ENCODE measurements at regions not wholly inside any gene's neighbourhood (a gene's known extent, or its start where the extent isn't known, plus 50 kb on each side); places are given as distances from the start of the nearest gene placed in this dataset.
A peak's percentile ranks its signal among the peaks of the same experiment; 100 is the strongest.

- no peaks in the 10 kb centered on the region for H3K27me3 ChIP-seq (ENCODE audit: control insufficient read depth, insufficient read depth, low read length)
- H3K4me3 ChIP-seq (ENCODE audit: insufficient read depth, low read depth, low read length), result no peak overlapping the region
- no peak for DNase-seq
- H3K36me3 ChIP-seq (replicated peaks; ENCODE audit: control insufficient read depth, insufficient read depth, low read length), result no peaks in the 10 kb centered on the region
Measured at GRCh38 chr12:64931321-64931720, 106.9 kb downstream of the TBC1D30 start.

GRCh38 chr12:64931981-64932380 lies 107.5 kb downstream of the TBC1D30 start:
- Histone ChIP-seq H3K36me3 (replicated peaks; ENCODE audit: control insufficient read depth, insufficient read depth, low read length) (no peaks in the 10 kb centered on the region), H3K27me3 (ENCODE audit: control insufficient read depth, insufficient read depth, low read length) (no peaks in the 10 kb centered on the region), H3K4me3 (ENCODE audit: insufficient read depth, low read depth, low read length) (no peak overlapping the region)
- no peak for DNase-seq

- no peaks in the 10 kb centered on the region for H3K27me3 ChIP-seq (ENCODE audit: control insufficient read depth, insufficient read depth, low read length)
- H3K36me3 ChIP-seq (replicated peaks; ENCODE audit: control insufficient read depth, insufficient read depth, low read length), result no peaks in the 10 kb centered on the region
- no peak overlapping the region for H3K4me3 ChIP-seq (ENCODE audit: insufficient read depth, low read depth, low read length)
- no peak for DNase-seq
Measured at GRCh38 chr12:64933791-64934190, 109.3 kb downstream of the TBC1D30 start.

- no peaks in the 10 kb centered on the region for H3K36me3 ChIP-seq (replicated peaks; ENCODE audit: control insufficient read depth, insufficient read depth, low read length)
- DNase-seq, result no peak
- no peaks in the 10 kb centered on the region for H3K27me3 ChIP-seq (ENCODE audit: control insufficient read depth, insufficient read depth, low read length)
- H3K4me3 ChIP-seq (ENCODE audit: insufficient read depth, low read depth, low read length), result no peak overlapping the region
Measured at GRCh38 chr12:64937452-64937851, 113.0 kb downstream of the TBC1D30 start.

- peak; percentile 21 for DNase-seq
- H3K4me3 ChIP-seq (ENCODE audit: insufficient read depth, low read depth, low read length), result no peak overlapping the region
- no peaks in the 10 kb centered on the region for H3K27me3 ChIP-seq (ENCODE audit: control insufficient read depth, insufficient read depth, low read length)
- H3K36me3 ChIP-seq (replicated peaks; ENCODE audit: control insufficient read depth, insufficient read depth, low read length), result no peaks in the 10 kb centered on the region
Measured at GRCh38 chr12:64938179-64938578, 113.7 kb downstream of the TBC1D30 start.

- Histone ChIP-seq H3K27me3 (ENCODE audit: control insufficient read depth, insufficient read depth, low read length) (no peaks in the 10 kb centered on the region), H3K36me3 (replicated peaks; ENCODE audit: control insufficient read depth, insufficient read depth, low read length) (no peaks in the 10 kb centered on the region), H3K4me3 (ENCODE audit: insufficient read depth, low read depth, low read length) (no peak overlapping the region)
- no peak for DNase-seq
Measured at GRCh38 chr12:64943686-64944085, 119.2 kb downstream of the TBC1D30 start.

GRCh38 chr12:64944966-64945365 lies 120.5 kb downstream of the TBC1D30 start:
- no peak for DNase-seq
- no peaks in the 10 kb centered on the region for H3K27me3 ChIP-seq (ENCODE audit: control insufficient read depth, insufficient read depth, low read length)
- H3K4me3 ChIP-seq (ENCODE audit: insufficient read depth, low read depth, low read length), result no peak overlapping the region
- H3K36me3 ChIP-seq (replicated peaks; ENCODE audit: control insufficient read depth, insufficient read depth, low read length), result no peaks in the 10 kb centered on the region

GRCh38 chr12:64946132-64946829 lies 121.8 kb downstream of the TBC1D30 start:
- DNase-seq, result no peak
- Histone ChIP-seq H3K36me3 (replicated peaks; ENCODE audit: control insufficient read depth, insufficient read depth, low read length) (no peaks in the 10 kb centered on the region), H3K27me3 (ENCODE audit: control insufficient read depth, insufficient read depth, low read length) (no peaks in the 10 kb centered on the region), H3K4me3 (ENCODE audit: insufficient read depth, low read depth, low read length) (no peak overlapping the region)

- Histone ChIP-seq H3K36me3 (replicated peaks; ENCODE audit: control insufficient read depth, insufficient read depth, low read length) (no peaks in the 10 kb centered on the region), H3K4me3 (ENCODE audit: insufficient read depth, low read depth, low read length) (no peak overlapping the region), H3K27me3 (ENCODE audit: control insufficient read depth, insufficient read depth, low read length) (no peaks in the 10 kb centered on the region)
- DNase-seq, result no peak
Measured at GRCh38 chr12:64950711-64951298, 126.4 kb downstream of the TBC1D30 start.

GRCh38 chr12:64951944-64952343 lies 127.5 kb downstream of the TBC1D30 start:
- Histone ChIP-seq H3K4me3 (ENCODE audit: insufficient read depth, low read depth, low read length) (no peak overlapping the region), H3K27me3 (ENCODE audit: control insufficient read depth, insufficient read depth, low read length) (no peaks in the 10 kb centered on the region), H3K36me3 (replicated peaks; ENCODE audit: control insufficient read depth, insufficient read depth, low read length) (no peaks in the 10 kb centered on the region)
- DNase-seq, result no peak

GRCh38 chr12:64955746-64956145 lies 131.3 kb downstream of the TBC1D30 start:
- no peak overlapping the region for H3K4me3 ChIP-seq (ENCODE audit: insufficient read depth, low read depth, low read length)
- no peak for DNase-seq
- H3K36me3 ChIP-seq (replicated peaks; ENCODE audit: control insufficient read depth, insufficient read depth, low read length), result no peaks in the 10 kb centered on the region
- H3K27me3 ChIP-seq (ENCODE audit: control insufficient read depth, insufficient read depth, low read length), result no peaks in the 10 kb centered on the region

GRCh38 chr12:64965920-64966319 lies 141.5 kb downstream of the TBC1D30 start:
- DNase-seq, result no peak
- Histone ChIP-seq H3K4me3 (ENCODE audit: insufficient read depth, low read depth, low read length) (no peak overlapping the region), H3K36me3 (replicated peaks; ENCODE audit: control insufficient read depth, insufficient read depth, low read length) (no peaks in the 10 kb centered on the region), H3K27me3 (ENCODE audit: control insufficient read depth, insufficient read depth, low read length) (no peaks in the 10 kb centered on the region)

GRCh38 chr12:64968989-64969819 lies 144.8 kb downstream of the TBC1D30 start:
- no peak for DNase-seq
- Histone ChIP-seq H3K36me3 (replicated peaks; ENCODE audit: control insufficient read depth, insufficient read depth, low read length) (no peaks in the 10 kb centered on the region), H3K27me3 (ENCODE audit: control insufficient read depth, insufficient read depth, low read length) (no peaks in the 10 kb centered on the region), H3K4me3 (ENCODE audit: insufficient read depth, low read depth, low read length) (no peak overlapping the region)

- H3K27me3 ChIP-seq (ENCODE audit: control insufficient read depth, insufficient read depth, low read length), result no peaks in the 10 kb centered on the region
- no peaks in the 10 kb centered on the region for H3K36me3 ChIP-seq (replicated peaks; ENCODE audit: control insufficient read depth, insufficient read depth, low read length)
- no peak overlapping the region for H3K4me3 ChIP-seq (ENCODE audit: insufficient read depth, low read depth, low read length)
- no peak for DNase-seq
Measured at GRCh38 chr12:64976131-64976530, 145.0 kb downstream of the WIF1 start.

GRCh38 chr12:64983771-64984278 lies 137.3 kb downstream of the WIF1 start:
- no peak for DNase-seq
- H3K36me3 ChIP-seq (replicated peaks; ENCODE audit: control insufficient read depth, insufficient read depth, low read length), result no peaks in the 10 kb centered on the region
- no peak overlapping the region for H3K4me3 ChIP-seq (ENCODE audit: insufficient read depth, low read depth, low read length)
- H3K27me3 ChIP-seq (ENCODE audit: control insufficient read depth, insufficient read depth, low read length), result no peaks in the 10 kb centered on the region

Data from H7 (cell line).